ENCODE measurements at regions not wholly inside any gene's neighbourhood (a gene's known extent, or its start where the extent isn't known, plus 50 kb on each side); places are given as distances from the start of the nearest gene placed in this dataset.

DNA sequence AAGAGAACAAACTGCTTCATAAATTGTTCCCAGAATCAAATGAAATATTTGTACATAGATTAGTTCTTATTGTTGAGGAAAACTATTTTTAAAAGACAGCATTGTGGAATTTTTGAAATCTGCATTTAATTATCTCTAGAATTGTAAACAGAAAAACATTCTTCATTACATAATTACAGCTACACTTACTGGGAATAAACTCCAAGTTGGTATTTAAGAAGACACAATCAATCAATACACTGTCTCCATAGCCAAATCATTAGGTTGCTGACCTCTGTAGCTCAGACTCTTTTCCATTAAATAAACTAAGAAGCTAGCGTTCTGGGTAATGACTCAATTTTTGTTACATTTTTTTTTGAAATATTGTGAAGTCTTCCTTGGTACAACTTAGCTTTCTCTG lies 70.2 kb upstream of the PIEZO2 start (continued):
- TF ChIP-seq, protein P1, sequence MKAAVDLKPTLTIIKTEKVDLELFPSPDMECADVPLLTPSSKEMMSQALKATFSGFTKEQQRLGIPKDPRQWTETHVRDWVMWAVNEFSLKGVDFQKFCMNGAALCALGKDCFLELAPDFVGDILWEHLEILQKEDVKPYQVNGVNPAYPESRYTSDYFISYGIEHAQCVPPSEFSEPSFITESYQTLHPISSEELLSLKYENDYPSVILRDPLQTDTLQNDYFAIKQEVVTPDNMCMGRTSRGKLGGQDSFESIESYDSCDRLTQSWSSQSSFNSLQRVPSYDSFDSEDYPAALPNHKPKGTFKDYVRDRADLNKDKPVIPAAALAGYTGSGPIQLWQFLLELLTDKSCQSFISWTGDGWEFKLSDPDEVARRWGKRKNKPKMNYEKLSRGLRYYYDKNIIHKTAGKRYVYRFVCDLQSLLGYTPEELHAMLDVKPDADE (IDR thresholded peaks at IDR 0.05), result no peak
- TF ChIP-seq POLR2AphosphoS5 (IDR thresholded peaks at IDR 0.05; ENCODE audit: low read depth), result no peak

DNA sequence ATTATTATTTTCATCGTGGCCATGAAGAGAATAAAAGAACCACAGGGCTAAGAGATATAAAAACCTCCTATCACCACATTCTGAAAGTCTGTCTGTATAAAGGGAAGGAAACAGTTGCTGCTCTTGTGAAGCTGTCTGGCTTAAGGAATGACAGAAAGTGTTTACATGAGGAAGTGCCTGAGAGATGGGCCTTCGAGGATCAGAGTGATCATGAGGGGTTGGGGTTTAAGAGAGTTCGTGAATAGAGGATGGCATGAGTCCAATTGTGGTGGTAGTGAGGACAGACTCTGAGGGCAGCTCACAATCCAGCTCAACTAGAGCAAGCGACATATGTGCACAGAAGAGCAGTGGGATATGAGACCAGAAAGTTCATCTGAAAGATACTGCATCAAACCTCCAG lies 65.8 kb upstream of the PIEZO2 start:
- no peaks in the 10 kb centered on the region for H3K27me3 ChIP-seq (ENCODE audit: insufficient read depth)
- TF ChIP-seq, protein P2, sequence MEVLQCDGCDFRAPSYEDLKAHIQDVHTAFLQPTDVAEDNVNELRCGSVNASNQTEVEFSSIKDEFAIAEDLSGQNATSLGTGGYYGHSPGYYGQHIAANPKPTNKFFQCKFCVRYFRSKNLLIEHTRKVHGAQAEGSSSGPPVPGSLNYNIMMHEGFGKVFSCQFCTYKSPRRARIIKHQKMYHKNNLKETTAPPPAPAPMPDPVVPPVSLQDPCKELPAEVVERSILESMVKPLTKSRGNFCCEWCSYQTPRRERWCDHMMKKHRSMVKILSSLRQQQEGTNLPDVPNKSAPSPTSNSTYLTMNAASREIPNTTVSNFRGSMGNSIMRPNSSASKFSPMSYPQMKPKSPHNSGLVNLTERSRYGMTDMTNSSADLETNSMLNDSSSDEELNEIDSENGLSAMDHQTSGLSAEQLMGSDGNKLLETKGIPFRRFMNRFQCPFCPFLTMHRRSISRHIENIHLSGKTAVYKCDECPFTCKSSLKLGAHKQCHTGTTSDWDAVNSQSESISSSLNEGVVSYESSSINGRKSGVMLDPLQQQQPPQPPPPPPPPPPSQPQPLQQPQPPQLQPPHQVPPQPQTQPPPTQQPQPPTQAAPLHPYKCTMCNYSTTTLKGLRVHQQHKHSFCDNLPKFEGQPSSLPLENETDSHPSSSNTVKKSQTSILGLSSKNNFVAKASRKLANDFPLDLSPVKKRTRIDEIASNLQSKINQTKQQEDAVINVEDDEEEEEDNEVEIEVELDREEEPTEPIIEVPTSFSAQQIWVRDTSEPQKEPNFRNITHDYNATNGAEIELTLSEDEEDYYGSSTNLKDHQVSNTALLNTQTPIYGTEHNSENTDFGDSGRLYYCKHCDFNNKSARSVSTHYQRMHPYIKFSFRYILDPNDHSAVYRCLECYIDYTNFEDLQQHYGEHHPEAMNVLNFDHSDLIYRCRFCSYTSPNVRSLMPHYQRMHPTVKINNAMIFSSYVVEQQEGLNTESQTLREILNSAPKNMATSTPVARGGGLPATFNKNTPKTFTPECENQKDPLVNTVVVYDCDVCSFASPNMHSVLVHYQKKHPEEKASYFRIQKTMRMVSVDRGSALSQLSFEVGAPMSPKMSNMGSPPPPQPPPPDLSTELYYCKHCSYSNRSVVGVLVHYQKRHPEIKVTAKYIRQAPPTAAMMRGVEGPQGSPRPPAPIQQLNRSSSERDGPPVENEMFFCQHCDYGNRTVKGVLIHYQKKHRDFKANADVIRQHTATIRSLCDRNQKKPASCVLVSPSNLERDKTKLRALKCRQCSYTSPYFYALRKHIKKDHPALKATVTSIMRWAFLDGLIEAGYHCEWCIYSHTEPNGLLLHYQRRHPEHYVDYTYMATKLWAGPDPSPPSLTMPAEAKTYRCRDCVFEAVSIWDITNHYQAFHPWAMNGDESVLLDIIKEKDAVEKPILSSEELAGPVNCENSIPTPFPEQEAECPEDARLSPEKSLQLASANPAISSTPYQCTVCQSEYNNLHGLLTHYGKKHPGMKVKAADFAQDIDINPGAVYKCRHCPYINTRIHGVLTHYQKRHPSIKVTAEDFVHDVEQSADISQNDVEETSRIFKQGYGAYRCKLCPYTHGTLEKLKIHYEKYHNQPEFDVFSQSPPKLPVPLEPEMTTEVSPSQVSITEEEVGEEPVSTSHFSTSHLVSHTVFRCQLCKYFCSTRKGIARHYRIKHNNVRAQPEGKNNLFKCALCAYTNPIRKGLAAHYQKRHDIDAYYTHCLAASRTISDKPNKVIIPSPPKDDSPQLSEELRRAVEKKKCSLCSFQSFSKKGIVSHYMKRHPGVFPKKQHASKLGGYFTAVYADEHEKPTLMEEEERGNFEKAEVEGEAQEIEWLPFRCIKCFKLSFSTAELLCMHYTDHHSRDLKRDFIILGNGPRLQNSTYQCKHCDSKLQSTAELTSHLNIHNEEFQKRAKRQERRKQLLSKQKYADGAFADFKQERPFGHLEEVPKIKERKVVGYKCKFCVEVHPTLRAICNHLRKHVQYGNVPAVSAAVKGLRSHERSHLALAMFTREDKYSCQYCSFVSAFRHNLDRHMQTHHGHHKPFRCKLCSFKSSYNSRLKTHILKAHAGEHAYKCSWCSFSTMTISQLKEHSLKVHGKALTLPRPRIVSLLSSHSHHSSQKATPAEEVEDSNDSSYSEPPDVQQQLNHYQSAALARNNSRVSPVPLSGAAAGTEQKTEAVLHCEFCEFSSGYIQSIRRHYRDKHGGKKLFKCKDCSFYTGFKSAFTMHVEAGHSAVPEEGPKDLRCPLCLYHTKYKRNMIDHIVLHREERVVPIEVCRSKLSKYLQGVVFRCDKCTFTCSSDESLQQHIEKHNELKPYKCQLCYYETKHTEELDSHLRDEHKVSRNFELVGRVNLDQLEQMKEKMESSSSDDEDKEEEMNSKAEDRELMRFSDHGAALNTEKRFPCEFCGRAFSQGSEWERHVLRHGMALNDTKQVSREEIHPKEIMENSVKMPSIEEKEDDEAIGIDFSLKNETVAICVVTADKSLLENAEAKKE (CRISPR knock-in tag; IDR thresholded peaks at IDR 0.05), result no peak
- no peak for TF ChIP-seq NANOG (IDR thresholded peaks at IDR 0.05; ENCODE audit: borderline replicate concordance)
- no peak overlapping the region for H3K27ac ChIP-seq (ENCODE audit: low read depth)
- H3K4me1 ChIP-seq (ENCODE audit: insufficient read depth), result no peaks in the 10 kb centered on the region
- Mint-ChIP-seq H3K4me3 (no peak overlapping the region), H3K4me1 (peaks cover 6% of the 10 kb centered on the region; the same call in 2 of the 3 replicates), H3K9me3 (no peaks in the 10 kb centered on the region), H3K27me3 (ENCODE audit: insufficient read depth, low read depth, poor library complexity) (no peaks in the 10 kb centered on the region), H3K27ac (no peak overlapping the region), H3K36me3 (ENCODE audit: low read depth) (no peaks in the 10 kb centered on the region)
- no peak overlapping the region for H3K4me3 ChIP-seq
- H2AFZ ChIP-seq, result no peak overlapping the region
- no peaks in the 10 kb centered on the region for H4K20me1 ChIP-seq (replicated peaks; ENCODE audit: insufficient read depth)
- no peaks in the 10 kb centered on the region for H3K36me3 ChIP-seq (ENCODE audit: insufficient read depth)
- no peaks in the 10 kb centered on the region for H3F3A ChIP-seq (replicated peaks; ENCODE audit: low read depth)
- H3K9me2 ChIP-seq (ENCODE audit: insufficient read depth), result peaks cover 16% of the 10 kb centered on the region
- ATAC-seq, result no peak
- no peak overlapping the region for H3K4me2 ChIP-seq
- no peaks in the 10 kb centered on the region for H3K79me2 ChIP-seq (replicated peaks; ENCODE audit: insufficient read depth)
- DNase-seq (ENCODE audit: low spot score), result no peak
